Astrocyte of the spinal cord (primary cell): ENCODE measurements at regions not wholly inside any gene's neighbourhood (a gene's known extent, or its start where the extent isn't known, plus 50 kb on each side); places are given as distances from the start of the nearest gene placed in this dataset.

Source experiments
- DNase-seq: peaks from one replicate; pipeline ENCODE4 v3.0.0; 2011; ENCODE audit warnings: low read depth, low spot score
- H3K4me3 ChIP-seq: 2 replicates; pipeline ENCODE4 v1.5.1; 2011; ENCODE audit warnings: low read depth, mild to moderate bottlenecking, low read length, moderate library complexity
- CTCF ChIP-seq: IDR thresholded peaks from 2 replicates; pipeline ENCODE4 v1.5.1; 2012; ENCODE audit warnings: low read depth, mild to moderate bottlenecking, low read length, inconsistent platforms
- in situ Hi-C: cut with HindIII; loops from 2 replicates; pipeline ENCODE4 v1.10.0; 2017; ENCODE audit warnings: low sequenced_read_pairs

GRCh38 chr6:170032706-170033309 is 258.1 kb downstream of the DLL1 start:
- no peak for TF ChIP-seq CTCF
- DNase-seq = no peak
- H3K4me3 ChIP-seq = no peak overlapping the region
- in situ Hi-C loops = no loop called here

- H3K4me3 ChIP-seq = no peak overlapping the region
- in situ Hi-C loops = no loop called here
- DNase-seq = no peak
- TF ChIP-seq CTCF = no peak
Observed at GRCh38 chr6:170032197-170032596, 258.7 kb downstream of the DLL1 start.

DNA sequence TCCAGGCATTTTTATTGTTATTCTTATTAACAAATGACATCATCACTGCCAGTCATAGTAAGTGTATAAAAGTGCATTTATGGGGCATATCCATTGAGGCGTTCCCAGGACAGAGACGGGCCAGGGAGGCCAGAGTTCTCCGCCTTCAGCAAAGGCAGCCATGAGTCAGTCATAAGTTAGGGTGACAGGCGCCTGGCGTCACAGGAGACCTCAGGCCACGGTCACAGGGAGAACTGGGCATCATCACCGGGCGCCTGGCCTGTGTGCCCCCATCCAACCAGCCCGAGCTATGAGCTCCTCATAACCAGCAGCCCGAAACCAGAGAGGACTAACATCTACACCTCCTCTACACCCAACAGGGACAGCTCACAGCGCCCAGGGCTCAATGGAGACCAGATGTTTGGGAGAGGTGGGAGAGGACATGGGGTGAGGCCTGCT is 259.2 kb downstream of the DLL1 start:
- no peak for DNase-seq
- H3K4me3 ChIP-seq = no peak overlapping the region
- no peak for TF ChIP-seq CTCF
- in situ Hi-C loops = no loop called here

DNA sequence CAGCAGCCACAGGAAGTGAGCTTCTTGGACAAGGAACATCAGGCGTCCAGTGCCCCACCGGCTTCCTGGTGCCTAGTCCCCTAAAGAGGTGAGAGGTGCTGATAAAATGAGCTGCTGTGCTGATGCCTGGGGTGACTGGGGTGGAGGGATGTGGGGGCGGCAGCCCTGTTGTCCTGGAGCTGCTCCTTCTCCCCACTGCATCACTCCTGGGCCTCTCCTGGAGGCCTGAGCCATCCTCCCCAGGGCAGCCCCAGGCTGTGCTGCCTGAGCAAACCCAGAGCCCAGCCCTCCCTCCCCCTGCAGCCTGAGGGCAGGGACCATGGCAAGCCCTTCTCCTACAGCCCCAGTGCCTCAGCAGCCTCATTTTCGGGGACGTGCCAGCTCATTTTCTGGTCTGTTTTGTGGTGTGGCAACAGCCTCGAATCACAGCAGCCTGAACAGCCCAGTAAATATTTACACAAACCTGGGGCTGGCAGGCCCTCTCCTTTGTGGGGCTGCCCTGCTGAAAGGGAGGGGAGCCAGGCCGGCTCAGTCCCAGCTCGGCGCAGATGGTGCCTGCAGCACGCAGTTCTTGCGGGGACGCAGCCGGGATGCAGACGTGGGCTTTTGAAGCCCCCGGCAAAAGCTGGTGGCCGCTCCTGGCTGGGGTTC is 259.9 kb downstream of the DLL1 start:
- H3K4me3 ChIP-seq = no peak overlapping the region
- TF ChIP-seq CTCF = no peak
- DNase-seq = no peak
- in situ Hi-C loops = no loop called here

GRCh38 chr6:170030284-170030815 is 260.5 kb downstream of the DLL1 start:
- no peak for TF ChIP-seq CTCF
- DNase-seq = no peak
- in situ Hi-C loops = no loop called here
- H3K4me3 ChIP-seq = no peak overlapping the region

DNA sequence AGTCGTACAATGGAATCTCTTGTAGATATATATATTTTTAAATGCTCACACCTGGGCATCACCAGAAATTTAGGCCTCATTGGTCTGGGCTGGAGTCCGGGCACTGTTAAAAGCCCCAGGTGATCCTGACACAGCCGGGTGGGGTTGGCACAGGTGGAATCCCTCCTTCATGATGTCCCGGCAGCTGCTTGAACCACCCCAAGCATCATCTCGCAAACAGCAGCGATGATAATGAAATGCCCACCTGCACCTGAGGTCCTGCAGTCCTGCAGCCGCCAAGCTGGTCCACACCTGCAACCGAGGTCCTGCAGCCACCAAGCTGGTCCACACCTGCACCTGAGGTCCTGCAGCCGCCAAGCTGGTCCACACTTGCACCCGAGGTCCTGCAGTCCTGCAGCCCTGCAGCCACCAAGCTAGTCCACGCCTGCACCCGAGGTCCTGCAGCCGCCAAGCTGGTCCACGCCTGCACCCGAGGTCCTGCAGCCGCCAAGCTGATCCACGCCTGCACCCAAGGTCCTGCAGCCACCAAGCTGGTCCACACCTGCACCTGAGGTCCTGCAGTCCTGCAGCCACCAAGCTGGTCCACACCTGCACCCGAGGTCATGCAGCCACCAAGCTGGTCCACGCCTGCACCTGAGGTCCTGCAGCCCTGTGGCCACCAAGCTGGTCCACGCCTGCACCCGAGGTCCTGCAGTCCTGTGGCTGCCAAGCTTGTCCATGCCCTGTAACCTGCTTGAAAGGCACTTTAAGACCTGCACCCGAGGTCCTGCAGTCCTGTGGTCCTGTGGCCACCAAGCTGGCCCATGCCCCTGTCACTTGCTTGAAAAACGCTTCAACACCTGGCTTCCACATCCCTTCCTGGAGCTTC is 261.2 kb downstream of the DLL1 start:
- DNase-seq = no peak
- no peak for TF ChIP-seq CTCF
- no peak overlapping the region for H3K4me3 ChIP-seq
- in situ Hi-C loops = no loop called here
